SK-N-DZ (cell line): ENCODE measurements at regions not wholly inside any gene's neighbourhood (a gene's known extent, or its start where the extent isn't known, plus 50 kb on each side); places are given as distances from the start of the nearest gene placed in this dataset.

ENCODE experiments used
- DNase-seq: peaks from one replicate; pipeline ENCODE4 v3.0.0-alpha.2; 2015; ENCODE audit warnings: low spot score

DNA sequence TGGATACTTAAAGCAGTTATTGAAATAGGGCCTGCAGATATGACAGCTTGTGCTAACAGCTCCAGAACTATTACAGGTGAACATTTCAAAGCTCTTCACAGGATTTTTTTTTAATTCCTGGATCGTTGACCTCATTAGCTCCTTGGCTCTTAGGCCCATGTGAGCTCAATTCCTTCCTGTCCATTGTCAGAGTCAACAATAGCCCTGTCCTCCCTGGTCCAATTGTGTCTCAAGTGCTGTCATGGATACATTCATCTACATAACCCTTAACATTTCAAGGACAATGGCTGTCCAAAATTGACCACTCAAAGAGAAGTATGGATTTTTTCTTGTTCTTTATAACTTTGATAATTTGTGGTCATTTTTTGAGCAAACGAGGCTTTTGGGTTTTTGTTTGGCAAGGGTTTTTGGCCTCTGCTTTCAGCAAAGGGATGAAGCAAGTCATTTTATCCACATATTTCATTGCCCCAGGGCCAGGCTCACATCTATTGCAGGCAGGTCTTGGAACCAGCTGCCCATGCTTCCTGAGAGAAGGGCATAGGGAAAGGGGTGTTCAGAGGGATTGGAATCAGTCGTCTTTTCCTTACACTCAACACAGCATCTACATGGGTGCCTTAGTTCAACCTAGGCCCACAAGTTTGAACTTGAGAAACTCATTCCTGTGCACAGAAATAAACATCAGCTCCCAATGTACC lies 282.1 kb downstream of the TPBG start:
- DNase-seq = no peak

DNA sequence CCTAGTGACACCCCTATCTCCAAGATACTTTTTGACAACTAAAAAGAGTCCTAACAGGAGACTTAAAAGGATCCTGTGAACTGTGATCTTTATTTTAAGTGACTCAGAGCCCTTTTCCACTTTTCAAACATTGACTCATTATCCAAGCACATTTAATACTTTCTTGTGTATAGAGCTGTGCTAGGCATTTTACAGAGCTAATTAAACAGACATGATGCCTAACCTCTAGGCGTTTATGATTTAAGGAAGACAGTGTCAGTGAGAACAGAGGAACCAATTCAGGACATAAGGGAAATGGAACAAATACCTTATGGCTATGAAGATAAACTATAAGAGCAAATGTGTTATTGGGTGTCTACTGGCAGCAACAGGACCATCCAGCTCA lies 282.6 kb downstream of the TPBG start:
- DNase-seq = no peak

DNA sequence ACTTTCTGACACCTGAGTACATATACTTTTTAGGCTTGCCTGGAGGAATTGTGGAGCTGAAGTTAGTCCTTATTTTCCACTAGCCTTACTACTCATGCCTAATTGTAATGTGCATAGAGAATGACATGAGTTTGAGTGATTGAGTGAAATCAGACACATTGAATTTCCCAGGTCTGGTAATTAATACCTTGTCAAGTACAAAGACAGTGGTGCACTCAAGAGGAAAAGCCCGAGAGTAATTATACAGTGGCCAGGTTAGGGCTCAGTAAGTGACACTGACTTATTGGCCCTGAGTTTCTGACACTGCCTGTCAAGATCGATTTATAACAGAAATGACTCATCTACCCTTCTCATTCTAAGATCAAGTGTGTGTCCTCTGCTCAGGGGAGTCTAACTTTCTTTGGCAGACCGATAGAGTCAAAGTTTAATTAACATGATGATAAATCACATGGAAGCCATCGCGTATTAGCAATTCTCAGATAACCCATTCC lies 288.3 kb downstream of the TPBG start:
- peak; percentile 14 for DNase-seq

DNA sequence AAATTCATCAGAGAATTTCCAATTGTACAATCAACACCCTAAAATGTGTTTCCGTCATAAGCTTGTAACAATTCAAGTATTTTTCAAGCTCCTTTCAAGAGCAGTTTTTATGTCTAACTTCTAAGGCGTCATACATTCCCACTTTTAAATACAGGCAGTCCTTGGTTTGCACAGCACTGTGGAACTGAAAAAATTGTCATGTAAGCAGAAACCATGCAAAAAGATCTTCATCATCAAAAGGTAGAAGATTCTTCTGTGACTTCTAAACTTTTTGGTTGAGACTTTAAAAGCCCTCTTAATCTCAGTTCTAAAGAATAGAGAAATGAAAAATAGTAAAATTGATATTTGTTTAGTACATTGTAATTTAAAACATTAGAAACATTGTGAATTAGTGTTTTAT lies 315.6 kb downstream of the TPBG start:
- DNase-seq = no peak

DNA sequence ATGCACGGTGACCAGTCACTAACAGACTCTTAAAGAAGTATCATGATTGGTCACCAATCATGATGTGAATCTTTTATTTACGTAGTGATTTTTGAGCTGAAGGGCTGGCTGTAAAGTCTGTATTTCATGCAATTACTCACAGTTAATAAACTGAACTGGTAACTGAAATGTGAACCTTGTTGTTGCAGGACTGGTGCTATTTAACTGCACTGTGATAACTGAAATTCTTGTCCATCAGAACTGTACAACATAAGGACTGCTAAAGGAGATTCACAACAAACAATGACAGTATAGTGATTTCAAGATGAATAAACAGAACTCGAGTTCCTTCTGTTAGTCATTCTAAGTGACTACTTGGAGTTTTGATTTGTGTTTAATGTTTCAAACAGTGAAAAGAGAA lies 316.6 kb downstream of the TPBG start:
- DNase-seq = no peak

DNA sequence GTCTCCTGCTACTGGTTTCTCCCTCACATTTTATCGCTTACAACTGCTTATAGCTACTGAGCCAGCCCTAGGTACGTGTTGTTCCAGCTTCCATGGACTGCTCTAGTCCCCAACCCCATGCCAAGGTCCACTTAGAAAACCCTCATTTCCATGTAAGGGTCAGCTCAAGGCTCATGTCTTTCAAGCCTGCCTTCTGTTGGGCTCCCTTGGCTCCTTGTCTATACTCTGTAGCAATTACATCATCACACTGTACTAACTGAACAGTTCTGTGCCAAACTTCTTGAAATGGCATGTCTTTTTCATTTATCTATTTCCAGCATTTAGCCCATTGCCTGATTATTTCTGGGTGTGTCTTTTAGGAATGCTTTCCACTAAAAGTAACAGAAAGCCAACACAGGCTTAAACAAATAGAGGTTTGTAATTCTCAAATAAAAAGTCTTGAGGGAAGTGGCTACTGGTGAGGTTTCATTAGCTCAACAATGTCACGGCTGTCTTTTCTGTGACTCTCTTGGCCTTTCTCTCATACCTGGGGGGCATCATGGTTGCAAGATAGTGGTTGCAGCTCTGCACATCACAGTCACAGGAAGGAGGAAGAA lies 317.6 kb downstream of the TPBG start:
- no peak for DNase-seq

DNA sequence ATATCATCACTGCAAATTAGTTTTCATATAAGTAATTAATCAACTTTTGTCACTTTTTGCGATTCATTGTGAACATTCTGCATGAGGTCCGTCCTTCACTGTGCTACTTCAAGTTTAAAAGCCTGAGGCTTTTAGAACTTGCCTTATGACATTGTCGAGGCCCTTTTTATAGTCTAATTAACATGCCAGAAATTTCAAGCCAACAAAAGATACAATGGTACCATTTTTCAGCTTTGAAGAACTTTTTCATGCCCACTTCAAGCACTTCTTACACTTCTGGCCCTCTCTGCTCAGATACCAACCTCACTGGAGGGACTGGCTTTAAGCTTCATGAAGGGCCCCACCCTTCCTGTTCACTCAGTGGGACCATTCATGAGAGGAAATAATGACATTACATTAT lies 323.1 kb downstream of the TPBG start:
- DNase-seq = no peak

DNA sequence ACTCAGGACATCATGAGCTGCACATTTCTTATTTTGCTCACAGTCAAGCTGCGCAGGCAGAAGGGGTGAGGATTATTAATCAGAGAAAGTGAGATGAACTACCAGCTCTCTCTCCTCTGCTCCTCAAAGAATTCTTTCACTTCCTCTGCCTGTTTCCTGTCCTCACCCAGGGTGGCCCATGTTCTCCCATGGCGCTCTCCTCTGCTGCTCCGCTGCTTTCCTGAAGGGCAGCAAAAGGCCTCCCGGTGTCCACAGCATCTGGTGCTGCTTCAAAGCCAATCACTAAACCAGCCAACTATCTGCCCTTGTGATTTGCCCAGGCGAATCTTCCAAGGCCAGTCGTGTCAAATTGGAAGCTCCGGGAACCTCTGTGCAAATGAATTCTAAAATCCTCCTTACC lies 324.2 kb downstream of the TPBG start:
- no peak for DNase-seq

DNA sequence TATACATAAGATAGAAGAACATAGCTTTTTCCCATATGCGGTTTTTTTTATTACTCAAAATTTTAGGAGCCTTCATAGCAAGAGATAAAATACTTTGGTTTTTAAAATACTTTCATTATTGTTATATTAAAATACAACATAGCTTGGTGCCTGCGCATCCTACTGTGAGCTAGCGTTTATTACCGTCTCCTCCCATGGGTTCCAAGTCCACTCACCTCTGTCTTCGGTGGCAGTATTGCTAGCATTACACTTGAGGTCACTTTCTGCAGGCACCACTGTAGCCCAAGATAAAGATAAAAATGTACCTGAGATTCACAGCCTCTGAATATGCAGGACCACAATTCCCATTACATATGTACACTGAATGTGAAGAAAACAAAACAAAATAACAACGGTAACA lies 326.7 kb downstream of the TPBG start:
- DNase-seq = no peak

DNA sequence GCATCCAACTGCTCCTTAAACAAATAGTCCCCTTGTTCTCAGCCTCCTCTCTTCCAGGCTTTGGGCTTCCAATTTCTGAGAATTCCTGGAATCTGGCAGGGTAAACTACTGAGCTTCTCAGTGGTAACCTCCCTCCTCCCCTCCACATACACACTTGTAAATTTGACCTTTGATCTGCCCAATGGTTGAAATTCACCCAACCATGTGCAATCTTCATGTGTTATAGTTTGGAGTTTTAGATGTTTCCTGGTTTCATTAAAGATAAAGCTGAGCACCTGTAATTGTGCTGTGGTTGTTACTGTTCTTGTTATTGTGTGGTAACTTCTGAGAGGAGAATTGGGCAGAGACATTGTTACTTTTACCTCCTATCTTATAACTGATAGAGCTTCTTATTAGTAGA lies 328.4 kb downstream of the TPBG start:
- no peak for DNase-seq

DNA sequence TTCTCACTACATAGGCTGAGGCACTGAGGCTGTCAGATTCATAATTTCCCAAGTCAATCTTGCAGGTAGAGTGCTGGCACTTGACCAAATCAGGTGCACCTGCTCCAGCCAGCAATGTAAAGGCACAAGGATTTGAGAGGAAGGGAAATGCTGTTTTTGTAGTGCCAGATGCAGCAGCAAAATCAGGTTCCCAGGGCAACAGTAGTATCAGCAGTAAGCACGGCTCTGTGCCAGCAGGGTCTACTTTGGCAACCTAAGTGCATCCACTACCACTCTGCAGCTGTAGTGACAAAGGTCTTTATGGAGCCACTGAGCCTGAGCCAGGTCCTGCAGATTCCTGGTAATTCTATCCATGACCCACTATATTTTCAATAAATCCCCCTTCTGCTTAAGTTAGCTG lies 329.5 kb downstream of the TPBG start:
- DNase-seq = no peak

DNA sequence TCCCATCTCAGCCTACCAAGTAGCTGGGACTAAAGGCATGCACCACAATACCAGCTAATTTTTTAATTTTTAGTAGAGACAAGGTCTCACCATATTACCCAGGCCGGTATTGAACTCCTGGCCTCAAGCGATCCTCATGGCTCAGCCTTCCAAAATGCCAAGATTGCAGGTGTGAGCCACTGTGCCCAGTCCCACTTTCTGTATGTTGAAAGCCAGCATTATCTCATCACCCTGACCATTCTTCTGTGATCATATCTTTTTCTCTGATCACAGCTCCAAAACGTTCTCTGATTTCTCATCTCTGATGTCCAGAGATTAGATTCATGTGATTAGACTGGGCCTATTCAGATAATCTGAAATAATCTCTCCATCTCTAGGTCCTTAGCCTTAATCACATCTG lies 337.7 kb downstream of the TPBG start:
- DNase-seq = no peak

DNA sequence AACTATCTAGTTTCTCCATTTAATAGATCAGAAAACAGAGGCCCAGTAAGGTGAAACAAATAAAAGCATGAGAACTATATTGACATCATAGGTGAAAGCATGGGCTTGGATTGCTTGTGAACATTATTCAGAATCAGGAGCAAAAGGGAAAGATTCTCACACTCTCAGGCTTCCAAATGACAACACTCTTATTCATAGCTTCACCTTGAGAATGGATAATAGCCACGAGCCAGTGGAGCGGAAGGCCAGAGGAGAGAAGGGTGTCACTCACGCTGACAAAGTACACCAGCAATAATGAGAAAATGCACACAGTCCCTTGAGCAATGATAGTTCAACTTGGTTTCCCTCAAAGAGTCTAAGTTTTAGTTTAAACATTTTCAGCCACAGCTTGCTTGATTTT lies 339.0 kb downstream of the TPBG start:
- DNase-seq = no peak

DNA sequence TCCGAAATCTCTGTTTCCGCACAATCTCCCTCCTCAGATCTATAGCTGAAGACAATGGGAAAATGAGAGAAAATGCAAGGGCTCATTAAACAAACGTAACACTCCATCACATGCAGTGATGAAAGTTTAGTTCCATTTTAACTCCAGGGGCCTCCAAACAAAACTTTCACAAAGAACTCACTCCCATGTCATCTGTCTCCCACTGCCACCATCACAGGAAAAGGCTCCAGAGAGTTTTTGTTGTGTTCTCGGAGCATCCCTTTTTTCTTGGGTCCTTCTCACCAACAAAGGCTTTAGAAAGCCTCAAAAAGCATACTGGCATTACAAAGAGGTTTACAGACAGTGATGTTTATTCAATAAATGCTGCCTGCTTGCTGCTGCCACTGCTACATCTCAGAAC lies 339.6 kb downstream of the TPBG start:
- DNase-seq = no peak

DNA sequence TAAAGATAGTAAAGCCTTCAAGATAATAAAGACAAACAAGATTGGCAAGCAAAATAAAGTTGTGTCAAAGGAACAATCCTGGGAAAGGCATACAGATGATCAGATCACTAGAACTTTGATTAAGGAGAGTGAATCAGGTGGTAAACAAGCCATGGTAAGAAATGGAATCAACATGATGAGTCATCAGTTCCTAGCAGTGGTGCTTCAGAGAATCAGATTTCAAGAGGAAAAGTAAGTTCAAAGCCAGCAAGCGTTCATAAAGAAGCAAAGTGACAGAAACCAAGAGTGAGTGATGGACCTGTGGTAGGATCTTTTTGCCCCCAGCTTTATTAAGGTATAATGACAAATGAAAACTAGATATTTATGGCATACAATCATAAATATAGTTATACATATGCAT lies 340.4 kb downstream of the TPBG start:
- no peak for DNase-seq

DNA sequence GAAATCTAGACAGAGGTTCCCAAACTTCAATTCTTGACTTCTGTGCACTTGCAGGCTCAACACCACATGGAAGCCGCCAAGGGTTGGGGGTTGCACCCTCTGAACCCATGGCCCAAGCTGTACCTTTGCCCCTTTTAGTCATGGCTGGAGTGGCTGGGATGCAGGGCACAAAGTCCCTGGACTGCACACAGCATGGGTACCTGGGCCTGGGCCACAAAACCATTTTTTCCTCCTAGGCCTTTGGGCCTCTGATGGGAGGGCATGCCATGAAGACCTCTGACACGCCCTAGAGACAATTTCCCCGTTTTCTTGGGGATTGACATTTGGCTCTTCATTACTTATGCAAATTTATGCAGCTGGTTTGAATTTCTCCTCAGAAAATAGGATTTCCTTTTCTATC lies 342.0 kb downstream of the TPBG start:
- no peak for DNase-seq

DNA sequence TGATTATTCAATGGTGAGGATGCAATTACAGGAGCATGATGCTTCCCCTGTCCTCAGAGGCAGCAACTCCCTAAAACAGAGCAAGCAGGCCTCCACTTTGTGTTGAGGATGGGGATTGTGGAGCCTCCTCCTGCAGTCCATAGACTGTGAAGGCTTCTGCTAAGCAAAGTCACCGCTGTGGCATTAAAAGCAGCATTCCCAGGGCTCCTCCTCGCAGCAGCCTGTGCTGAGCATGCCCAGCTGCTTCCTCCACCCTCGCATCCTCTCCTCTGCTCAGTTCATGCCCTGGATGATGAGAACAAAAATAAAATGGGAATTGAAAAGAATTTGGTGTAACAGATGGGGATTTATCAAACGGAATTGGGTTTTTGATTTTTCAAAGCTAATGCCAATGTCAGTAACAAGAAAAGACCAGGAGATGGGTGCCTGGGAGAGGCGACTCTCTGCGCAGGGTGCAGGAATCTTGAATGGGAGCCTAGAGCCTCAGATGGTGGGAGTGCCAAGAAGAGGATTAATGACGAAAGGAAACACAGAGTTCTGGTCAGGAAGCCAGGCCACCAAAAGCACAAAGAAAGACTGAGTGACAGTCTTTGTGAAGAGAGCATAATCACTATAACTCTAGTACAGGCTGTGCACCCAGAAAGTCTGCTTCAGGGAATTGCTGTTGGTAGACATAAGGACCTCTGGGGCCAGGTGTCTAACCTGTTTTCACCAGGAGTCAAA lies 347.6 kb downstream of the TPBG start:
- no peak for DNase-seq

DNA sequence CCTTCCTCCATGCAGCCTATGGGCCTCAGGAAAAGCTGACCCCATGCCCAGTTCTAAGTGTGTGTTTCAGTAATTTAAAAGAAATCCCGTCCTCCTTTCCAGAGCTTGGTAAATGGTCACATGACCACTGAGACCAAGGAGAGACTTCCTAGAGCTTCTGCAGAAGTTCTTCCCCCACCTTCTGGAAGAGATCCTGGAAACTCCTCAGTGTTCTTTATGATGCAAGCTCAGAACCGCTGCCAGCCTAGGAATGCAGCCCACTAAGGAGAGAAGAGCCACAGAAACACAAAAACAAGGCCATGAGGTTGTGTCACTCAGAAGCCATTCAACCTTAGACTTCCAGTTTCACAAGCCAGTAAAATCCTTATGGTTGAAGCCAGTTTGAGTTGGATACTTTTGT lies 348.4 kb downstream of the TPBG start:
- no peak for DNase-seq

DNA sequence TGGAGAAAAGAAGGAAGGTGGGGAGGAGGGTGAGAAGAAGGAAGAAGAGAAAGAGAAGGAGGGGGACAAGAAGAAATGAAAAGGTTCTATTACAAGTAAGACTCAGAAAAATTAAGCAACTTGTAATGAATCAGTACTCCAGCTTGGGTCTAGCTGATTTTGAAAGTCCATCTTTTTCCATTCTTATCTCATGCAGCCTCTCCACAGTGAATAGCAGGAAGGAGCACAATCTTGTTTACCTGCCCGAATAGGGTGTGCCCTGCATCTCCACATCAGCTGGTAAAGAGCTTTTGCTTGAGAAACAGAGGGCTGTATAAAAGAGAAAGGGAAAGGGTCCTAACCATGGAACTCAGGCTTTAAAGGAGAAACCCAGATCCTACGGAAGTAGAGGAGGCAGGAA lies 348.8 kb downstream of the TPBG start:
- DNase-seq = no peak

DNA sequence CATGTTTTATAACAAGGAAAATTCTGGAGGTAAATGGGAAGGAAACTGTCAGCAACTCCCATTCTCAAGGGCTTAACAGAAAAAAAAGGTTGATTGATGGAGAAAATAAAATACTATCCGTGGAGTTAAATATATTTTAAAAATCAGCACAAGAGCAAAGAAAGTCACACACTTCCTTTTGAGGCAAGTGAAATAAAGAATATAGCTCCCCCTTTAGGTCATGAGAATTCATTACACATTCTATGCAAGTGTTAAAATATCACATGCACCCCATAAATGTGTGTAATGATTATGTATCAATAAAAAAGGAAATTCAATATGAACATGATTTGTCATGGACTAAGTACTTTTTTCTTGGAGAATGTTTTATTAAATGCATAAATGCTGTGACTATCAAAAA lies 349.2 kb downstream of the TPBG start:
- no peak for DNase-seq

DNA sequence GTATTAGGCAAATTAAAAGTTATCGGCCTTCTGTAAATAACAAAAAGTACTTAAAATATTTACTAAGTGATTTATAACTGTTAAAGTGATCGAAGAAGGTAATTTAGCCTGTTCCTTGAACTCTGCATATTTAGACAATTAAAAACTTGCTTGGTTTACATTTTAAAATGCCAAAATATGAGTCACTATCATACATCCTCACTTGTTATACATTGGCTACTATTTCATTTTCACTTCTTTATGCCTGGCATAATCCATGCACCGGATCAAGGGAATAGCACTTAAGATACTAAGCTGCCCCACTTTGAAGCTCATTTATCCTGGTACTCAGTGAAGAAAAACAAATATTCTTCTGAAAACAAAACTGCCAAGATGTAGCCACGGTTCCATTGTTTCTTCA lies 344.6 kb downstream of the UBE3D start:
- DNase-seq = no peak

DNA sequence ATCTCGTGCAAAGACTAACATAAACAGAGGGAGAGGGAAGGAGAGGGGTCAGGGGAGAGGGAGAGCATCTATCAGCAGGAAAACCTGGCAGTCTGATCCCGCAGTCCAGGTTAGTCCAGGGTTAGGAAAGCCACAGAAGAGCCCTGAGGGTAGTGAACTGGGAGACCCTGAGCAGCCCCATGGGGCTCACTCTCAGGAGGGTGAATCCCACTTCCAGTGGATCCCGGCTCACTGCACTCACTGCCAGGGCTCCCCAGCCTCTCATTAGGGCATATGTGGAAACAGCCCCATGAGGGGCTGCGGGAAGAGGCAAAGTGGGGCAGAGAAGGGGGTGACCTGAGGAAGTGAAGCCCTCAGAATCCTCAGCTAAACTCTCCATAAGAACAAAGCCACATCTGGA lies 329.9 kb downstream of the UBE3D start:
- DNase-seq = no peak

DNA sequence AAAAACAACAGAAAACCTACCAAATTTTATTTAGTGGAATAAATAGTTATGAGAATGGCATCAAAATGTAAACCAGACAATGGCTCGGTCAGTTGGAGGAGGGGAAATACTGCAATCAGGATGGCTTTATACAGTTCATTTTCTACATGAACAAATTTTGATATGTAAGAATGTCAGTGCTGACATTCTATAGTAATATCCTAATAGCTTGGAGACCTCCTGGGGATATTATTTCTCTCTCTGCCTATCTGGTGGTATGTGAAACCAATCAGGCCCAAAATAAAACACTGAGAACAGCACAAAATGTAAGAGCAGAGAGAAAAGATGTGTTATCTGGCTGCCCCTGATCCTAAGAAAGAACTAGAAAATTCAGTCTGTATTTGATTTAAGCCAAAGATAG lies 327.7 kb downstream of the UBE3D start:
- no peak for DNase-seq
